GM12892 (cell line): ENCODE measurements at regions not wholly inside any gene's neighbourhood (a gene's known extent, or its start where the extent isn't known, plus 50 kb on each side); places are given as distances from the start of the nearest gene placed in this dataset.

Experiments
- POLR2A ChIP-seq: IDR thresholded peaks from 2 replicates; pipeline ENCODE4 v1.6.1; 2011; ENCODE audit warnings: low read depth, low read length, control low read depth
- POLR2AphosphoS5 ChIP-seq: IDR thresholded peaks from 2 replicates; pipeline ENCODE4 v1.6.1; 2011; ENCODE audit warnings: low read depth, low read length, control low read depth
- TAF1 ChIP-seq: IDR thresholded peaks from 2 replicates; pipeline ENCODE4 v1.6.1; 2011; ENCODE audit warnings: low read depth, mild to moderate bottlenecking, control low read depth, low read length, borderline replicate concordance

- no peak for TF ChIP-seq POLR2A
- TF ChIP-seq POLR2AphosphoS5: no peak
- no peak for TF ChIP-seq TAF1
These were observed 146.1 kb upstream of the GSE1 start for GRCh38 chr16:85466989-85467388.
